ENCODE measurements at regions not wholly inside any gene's neighbourhood (a gene's known extent, or its start where the extent isn't known, plus 50 kb on each side); places are given as distances from the start of the nearest gene placed in this dataset.
"Not testable (repeated sequence)": the region's sequence is repeated elsewhere in the genome, so short reads cannot be mapped to it uniquely, and the experiment has no call there.

DNA sequence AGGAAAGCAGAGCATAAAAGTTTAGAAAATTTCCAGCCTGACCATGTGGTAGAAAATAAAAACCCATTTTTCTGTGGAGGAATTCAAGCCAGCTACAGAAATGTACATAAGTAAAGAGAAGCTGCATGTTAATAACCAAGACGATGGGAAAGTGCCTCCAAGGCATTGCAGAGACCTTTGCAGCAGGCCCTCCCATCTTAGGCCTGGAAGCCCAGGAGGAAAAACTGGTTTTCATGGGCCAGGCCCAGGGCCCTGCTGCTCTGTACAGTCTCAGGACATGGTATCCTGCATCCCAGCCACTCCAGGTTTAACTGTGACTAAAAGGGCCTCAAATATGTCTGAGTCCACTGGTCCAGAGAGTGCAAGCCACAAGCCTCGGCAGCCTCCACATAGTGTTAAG lies 754.8 kb upstream of the RIOK2 start:
- DNase-seq (ENCODE audit: low read depth): no peak

GRCh38 chr5:97943036-97943435 lies 760.0 kb upstream of the RIOK2 start:
- no peak for DNase-seq (ENCODE audit: low read depth)

DNA sequence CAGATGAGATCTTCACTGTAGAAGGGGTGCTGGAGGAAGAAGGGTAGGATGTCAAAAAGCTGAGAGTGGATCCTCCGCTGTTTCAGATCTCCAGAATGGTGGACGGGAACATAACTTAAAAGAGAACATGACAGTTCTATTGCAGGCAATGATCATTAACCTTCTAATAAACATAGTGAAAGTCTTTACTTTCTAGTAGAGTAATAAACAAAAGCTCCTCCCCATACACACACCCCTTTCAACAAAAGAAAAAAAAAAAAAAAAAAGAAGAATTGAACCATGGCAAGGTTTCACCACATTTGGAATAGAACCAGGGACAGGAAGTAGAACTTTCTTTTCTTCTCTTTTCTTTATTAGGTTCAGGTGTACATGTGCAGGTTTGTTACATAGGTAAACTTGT lies 768.1 kb upstream of the RIOK2 start:
- DNase-seq (ENCODE audit: low read depth): no peak

- DNase-seq (ENCODE audit: low read depth): no peak
These were observed 772.4 kb upstream of the RIOK2 start for GRCh38 chr5:97955450-97955849.

DNA sequence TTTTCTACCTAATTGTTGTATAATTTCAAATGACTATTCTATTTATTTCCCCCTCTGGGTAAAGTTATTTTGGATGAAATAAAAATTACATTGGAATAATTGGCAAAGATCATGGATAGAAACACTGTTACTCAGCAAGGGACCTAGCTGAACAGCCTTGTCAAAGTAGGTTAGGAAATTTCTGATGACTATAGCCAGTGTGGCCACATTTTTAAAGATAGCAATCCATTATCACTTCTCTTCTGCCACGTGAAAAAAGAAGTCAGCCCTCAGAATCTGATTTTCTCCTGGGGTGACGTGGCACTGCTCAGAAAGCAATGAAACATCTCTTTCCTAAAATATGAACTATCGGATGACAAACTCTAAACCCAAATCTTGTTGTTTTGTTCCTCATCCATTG lies 784.2 kb upstream of the RIOK2 start:
- no peak for DNase-seq (ENCODE audit: low read depth)

DNA sequence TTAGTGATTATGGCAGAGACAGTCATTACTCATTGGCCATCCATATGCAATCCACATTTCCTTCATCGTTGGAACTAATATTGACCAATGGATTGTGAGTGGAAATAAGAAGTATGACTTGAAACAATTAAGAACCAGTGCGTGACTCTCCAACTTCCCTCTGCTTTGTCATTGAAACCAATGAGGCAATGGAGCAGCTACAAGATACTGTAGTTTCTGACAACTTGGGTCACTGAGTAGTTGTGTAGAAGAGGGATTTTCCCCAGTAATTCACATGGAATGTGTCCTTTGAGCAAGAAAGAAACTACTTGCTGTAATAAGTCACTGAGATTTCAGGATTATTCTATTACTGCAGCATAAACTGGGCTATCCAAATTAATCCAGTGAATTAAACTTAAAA lies 785.3 kb upstream of the RIOK2 start:
- DNase-seq (ENCODE audit: low read depth): no peak

DNA sequence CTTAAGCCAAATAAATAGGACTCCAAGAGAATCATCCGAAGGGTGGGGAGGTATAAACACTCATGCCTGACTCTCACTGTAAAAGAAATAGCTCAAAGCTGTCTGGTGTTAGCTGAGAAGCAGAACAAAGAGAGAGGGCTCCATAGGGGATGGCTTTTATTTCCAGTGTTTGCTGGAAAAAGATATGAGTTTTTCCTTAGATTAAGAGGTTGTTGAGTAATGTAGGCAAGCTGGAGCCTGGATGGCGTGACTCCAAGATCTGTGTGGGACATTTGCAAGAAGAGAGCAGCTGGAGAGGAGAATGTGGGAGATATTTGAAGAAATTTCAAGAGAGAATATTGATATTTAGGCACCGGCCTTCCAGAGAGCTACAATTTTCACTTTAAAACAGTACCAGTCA lies 793.7 kb upstream of the RGMB start:
- no peak for DNase-seq (ENCODE audit: low read depth)

GRCh38 chr5:97980291-97980690 lies 793.2 kb upstream of the RGMB start:
- no peak for DNase-seq (ENCODE audit: low read depth)

DNA sequence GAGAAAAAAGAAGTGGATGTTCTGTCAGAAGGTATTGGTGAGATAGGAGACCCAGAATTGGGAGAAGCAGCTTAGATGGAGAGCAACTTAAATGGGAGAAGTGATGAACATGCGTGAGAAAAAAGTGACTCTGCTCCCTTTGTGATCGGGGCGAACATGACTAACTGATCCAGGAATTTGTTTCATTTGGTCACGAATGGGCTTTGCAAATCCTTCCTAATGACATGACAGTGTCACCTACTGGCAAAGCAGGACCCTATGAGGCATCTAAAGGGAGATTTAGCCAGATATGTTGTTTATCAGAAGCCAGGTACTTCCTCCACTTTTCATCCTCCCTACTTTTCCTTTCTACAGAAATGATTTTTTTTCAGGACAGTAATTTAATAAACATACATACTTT lies 787.4 kb upstream of the RGMB start:
- peak; percentile 95 for DNase-seq (ENCODE audit: low read depth)

DNA sequence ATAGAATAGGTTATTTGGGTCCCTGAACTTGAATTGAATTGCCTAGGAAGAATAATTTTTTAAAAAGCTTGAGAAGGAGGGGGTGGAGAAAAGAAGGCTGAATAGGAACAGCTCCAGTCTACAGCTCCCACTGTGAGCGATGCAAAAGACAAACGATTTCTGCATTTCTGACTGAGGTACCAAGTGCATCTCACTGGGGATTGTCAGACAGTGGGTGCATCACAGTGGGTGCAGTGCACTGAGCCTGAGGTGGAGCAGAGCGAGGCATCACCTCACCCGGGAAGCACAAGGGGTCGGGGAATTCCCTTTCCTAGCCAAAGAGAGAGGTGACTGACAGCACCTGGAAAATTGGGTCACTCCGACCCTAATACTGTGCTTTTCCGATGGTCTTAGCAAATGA lies 782.2 kb upstream of the RGMB start:
- DNase-seq (ENCODE audit: low read depth): no peak

DNA sequence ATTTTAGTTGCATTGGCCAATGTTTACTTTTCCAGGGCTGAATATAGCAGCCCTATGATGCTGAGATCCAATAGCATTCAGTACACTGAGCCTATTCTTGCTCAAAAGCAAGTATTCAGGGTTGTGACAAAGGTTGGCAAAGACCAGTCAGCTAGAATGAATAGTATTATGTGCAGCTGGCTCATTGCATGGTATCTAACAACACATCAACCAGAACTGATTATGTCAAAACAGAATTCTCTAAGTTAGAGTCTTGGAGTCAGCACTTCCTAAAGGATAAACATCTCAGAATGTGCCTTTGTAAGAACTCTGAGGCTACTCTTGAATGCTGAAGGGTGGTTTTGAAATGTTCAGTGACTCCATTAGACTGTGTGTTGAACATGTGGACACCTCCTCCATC lies 774.5 kb upstream of the RGMB start:
- no peak for DNase-seq (ENCODE audit: low read depth)

GRCh38 chr5:98004463-98004862 lies 769.0 kb upstream of the RGMB start:
- DNase-seq (ENCODE audit: low read depth): no peak

- DNase-seq (ENCODE audit: low read depth): peak; percentile 66
These were observed 756.7 kb upstream of the RGMB start for GRCh38 chr5:98016771-98017170.

GRCh38 chr5:98030273-98030672 lies 743.2 kb upstream of the RGMB start:
- DNase-seq (ENCODE audit: low read depth): not testable (repeated sequence)

GRCh38 chr5:98031036-98031435 lies 742.4 kb upstream of the RGMB start:
- DNase-seq (ENCODE audit: low read depth): peak; percentile 48

DNA sequence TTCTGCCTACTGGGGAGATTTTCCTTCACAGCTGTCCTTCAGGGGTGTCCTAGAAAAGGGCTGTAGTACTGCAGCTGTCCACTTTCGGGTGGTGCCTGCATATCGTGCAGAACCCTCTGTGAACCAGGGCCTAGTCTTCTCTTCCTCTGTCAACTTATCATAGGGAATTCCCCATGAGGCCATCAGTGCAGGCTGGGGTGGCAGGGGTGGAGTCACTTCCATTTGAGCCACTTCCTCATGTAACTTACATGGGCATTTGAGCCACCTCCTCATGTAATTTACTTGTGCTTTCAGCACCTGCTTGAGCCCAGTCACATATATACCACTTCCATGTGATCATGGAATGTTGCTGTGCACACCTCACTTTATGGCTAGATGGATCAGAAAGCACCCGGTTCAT lies 742.0 kb upstream of the RGMB start:
- no peak for DNase-seq (ENCODE audit: low read depth)

GRCh38 chr5:98031926-98032325 lies 741.5 kb upstream of the RGMB start:
- no peak for DNase-seq (ENCODE audit: low read depth)

DNA sequence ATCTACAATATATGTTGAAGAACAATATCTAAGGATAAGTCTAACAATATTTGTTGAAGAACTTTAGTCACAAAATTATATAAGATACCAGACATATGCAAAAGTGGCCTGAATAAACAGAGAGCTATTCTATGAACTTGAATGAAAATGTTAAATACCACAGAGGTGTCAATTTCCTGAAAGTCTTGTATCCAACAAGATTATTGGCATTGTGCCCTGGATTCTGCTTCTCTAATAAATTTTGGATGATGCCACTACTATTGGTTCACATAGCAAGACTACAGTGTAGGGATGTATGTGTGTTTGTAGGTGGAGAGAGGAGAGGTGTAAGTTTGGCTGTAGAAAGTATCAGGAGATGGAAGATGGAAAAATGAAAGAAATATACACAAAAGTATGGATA lies 731.8 kb upstream of the RGMB start:
- no peak for DNase-seq (ENCODE audit: low read depth)

DNA sequence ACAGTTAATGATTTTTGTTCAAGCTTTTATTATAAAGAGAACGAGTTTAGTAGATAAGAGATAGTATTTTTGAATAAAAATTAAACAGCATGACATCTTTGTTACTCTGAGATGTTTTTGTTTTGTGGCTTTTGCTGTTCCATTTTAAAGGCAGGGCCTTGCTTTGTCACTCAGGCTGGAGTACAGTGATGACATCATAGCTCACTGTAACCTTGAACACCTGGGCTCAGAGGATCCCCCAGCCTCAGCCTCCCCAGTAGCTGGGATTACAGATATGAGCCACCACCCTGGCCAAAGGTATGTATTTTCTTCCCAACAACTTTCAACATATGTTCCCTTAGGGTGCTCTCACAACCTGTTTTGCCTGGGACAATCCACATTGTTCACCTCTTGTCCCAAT lies 730.9 kb upstream of the RGMB start:
- DNase-seq (ENCODE audit: low read depth): no peak

- DNase-seq (ENCODE audit: low read depth): no peak
These were observed 730.5 kb upstream of the RGMB start for GRCh38 chr5:98042961-98043360.

DNA sequence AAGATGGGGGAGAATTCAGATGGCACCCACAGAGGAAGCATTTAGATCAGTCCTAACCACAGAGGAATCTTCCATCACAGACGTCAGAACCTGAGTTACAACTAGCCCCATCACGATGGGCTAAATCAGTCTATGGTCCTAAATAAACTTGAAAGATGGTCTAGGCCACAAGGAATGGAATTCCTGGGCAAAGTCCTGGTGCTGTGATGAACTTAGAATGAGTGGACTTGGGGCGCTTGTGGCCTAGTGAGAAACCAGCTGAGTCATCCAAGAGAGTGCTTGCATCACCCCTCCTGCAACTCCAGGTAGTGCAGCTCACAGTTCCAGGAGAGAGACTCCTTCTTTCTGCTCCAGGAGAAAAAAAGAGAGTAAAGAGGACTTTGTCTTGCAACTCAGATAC lies 722.9 kb upstream of the RGMB start:
- peak; percentile 85 for DNase-seq (ENCODE audit: low read depth)

DNA sequence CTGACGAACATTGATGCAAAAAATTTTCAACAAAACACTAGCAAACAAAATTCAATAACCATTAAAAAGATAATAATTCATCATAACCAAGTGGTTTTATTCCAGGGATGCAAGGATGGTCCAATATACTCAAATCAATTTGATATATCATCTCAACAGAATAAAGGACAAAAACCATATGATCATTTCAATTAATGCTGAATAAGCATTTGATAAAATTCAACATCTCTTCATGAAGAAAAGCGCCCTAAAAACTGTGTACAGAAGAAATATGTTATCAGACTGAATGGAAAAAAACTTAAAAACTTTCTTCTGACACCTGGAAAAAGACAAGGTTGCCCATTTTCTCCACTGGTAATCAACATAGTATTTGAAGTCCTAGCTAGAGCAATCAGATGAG lies 720.3 kb upstream of the RGMB start:
- no peak for DNase-seq (ENCODE audit: low read depth)

GRCh38 chr5:98060148-98060547 lies 713.3 kb upstream of the RGMB start:
- no peak for DNase-seq (ENCODE audit: low read depth)

DNA sequence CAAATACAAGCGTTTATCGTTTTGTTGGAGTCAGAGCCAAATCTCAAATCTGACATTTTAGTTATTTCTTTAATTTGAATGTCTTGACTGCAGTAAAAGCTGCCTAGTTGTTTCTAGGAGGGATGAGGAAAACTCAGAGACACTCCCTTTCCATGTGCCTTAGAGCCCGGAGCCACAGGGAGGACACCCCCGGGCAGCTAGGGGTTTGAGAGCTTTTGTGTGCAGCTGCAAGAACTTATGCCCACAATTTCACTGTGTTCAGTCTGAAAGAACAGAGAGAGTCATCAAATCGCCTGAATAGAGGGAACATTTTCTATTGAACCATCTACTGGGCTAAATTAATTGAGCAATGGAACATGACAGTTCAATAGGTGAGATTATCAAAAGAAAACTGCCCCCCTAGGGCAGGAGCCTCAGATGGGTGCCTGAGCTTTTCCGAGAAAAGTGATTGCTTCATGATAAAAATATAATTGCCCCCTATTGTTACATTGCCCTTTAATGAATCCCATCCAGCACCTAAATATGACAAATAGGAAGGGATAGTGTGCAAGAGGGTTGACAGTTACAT lies 709.3 kb upstream of the RGMB start:
- no peak for DNase-seq (ENCODE audit: low read depth)
